ENCODE measurements at regions not wholly inside any gene's neighbourhood (a gene's known extent, or its start where the extent isn't known, plus 50 kb on each side); places are given as distances from the start of the nearest gene placed in this dataset.

- H3K27ac ChIP-seq (ENCODE audit: extremely low read length, insufficient read depth, low read length) = no peak overlapping the region
- H3K4me3 ChIP-seq (replicated peaks in 1 of 3; ENCODE audit: insufficient read depth in 1 of 3, low read depth in 2 of 3, low read length in 3 of 3) = no peak overlapping the region
- DNase-seq (ENCODE audit: low spot score) (no peak), ATAC-seq (no peak), FAIRE-seq (no peak)
- no peaks in the 10 kb centered on the region for H3K4me1 ChIP-seq (ENCODE audit: insufficient read depth, low read length)
- in situ Hi-C loops (cut with HindIII; ENCODE audit: extremely low pct_ligation_motif_present, low pct_unique_long_range_greater_than_20kb) = no loop called here
- POLR2A ChIA-PET = no interaction called here
- WGBS (ENCODE audit: low lambda C conversion rate) = 6% methylated on average over 3 of the region's 3 CpGs
- no peak for TF ChIP-seq KAT8 (CRISPR knock-in tag; IDR thresholded peaks at IDR 0.05)
- TF ChIP-seq ZNF496 (CRISPR knock-in tag; IDR thresholded peaks at IDR 0.05; ENCODE audit: insufficient replicate concordance) = no peak
- TF ChIP-seq, protein P1, sequence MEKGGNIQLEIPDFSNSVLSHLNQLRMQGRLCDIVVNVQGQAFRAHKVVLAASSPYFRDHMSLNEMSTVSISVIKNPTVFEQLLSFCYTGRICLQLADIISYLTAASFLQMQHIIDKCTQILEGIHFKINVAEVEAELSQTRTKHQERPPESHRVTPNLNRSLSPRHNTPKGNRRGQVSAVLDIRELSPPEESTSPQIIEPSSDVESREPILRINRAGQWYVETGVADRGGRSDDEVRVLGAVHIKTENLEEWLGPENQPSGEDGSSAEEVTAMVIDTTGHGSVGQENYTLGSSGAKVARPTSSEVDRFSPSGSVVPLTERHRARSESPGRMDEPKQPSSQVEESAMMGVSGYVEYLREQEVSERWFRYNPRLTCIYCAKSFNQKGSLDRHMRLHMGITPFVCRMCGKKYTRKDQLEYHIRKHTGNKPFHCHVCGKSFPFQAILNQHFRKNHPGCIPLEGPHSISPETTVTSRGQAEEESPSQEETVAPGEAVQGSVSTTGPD (CRISPR knock-in tag; IDR thresholded peaks at IDR 0.05) = no peak
- TF ChIP-seq, protein P2, sequence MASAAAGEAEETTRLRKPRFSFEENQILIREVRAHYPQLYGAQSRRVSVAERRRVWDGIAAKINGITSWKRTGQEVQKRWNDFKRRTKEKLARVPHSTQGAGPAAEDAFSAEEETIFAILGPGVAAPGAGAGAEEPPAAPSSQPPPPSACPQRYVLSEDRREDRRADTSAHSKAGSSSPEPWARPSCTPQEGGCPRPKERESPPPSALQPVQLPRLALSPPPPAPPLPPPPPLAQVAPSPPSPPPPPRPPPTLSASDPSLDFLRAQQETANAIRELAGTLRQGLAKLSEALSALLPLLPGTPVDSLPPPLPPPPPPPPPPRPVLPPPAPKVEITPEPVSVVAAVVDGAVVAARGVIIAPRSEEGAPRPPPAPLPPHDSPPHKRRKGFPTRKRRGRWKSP (CRISPR knock-in tag; IDR thresholded peaks at IDR 0.05) = no peak
- TF ChIP-seq ZNF839 (CRISPR knock-in tag; IDR thresholded peaks at IDR 0.05; ENCODE audit: borderline replicate concordance) = no peak
- no peak for TF ChIP-seq HIVEP1 (CRISPR knock-in tag; IDR thresholded peaks at IDR 0.05)
- TF ChIP-seq WIZ (CRISPR knock-in tag; IDR thresholded peaks at IDR 0.05) = no peak
- TF ChIP-seq LBX2 (CRISPR knock-in tag; IDR thresholded peaks at IDR 0.05; ENCODE audit: borderline replicate concordance) = no peak
- no peak for TF ChIP-seq DR1 (CRISPR knock-in tag; IDR thresholded peaks at IDR 0.05)
- no peak for TF ChIP-seq ZNF556 (CRISPR knock-in tag; IDR thresholded peaks at IDR 0.05; ENCODE audit: borderline replicate concordance)
- TF ChIP-seq NFAT5 (CRISPR knock-in tag; IDR thresholded peaks at IDR 0.05) = no peak
- no peak for TF ChIP-seq KLF16 (CRISPR knock-in tag; IDR thresholded peaks at IDR 0.05)
- TF ChIP-seq ZNF879 (CRISPR knock-in tag; IDR thresholded peaks at IDR 0.05) = no peak
- no peak overlapping the region for H2AFZ ChIP-seq (ENCODE audit: low read length)
- H3K9ac ChIP-seq (ENCODE audit: insufficient read depth, low read depth, low read length) = no peak overlapping the region
- no peaks in the 10 kb centered on the region for H3K27me3 ChIP-seq (ENCODE audit: control insufficient read depth in 1 of 2, insufficient read depth in 2 of 2, low read length in 2 of 2)
- H4K20me1 ChIP-seq (ENCODE audit: insufficient read depth, low read length) = no peaks in the 10 kb centered on the region
- no peaks in the 10 kb centered on the region for H3K36me3 ChIP-seq (replicated peaks in 1 of 2; ENCODE audit: control insufficient read depth in 1 of 2, insufficient read depth in 2 of 2, low read length in 2 of 2)
- H3K4me2 ChIP-seq (ENCODE audit: low read depth, low read length) = no peak overlapping the region
- H3K79me2 ChIP-seq (ENCODE audit: insufficient read depth, low read length) = no peaks in the 10 kb centered on the region
- H3K9me3 ChIP-seq (ENCODE audit: low read length) = no peaks in the 10 kb centered on the region
- intact Hi-C loops (cut with micrococcal nuclease; ENCODE audit: unreplicated experiment) = no loop called here
- CTCF ChIA-PET (ENCODE audit: low intra/inter-chr PET ratio, low total read pairs) = no interaction called here
- no TSS peak for BruUV-seq (replicated peaks)
Observed at GRCh38 chrX:131595120-131595519, 51.2 kb downstream of the OR13H1 start.

All from HepG2 (cell line).